ENCODE measurements at regions not wholly inside any gene's neighbourhood (a gene's known extent, or its start where the extent isn't known, plus 50 kb on each side); places are given as distances from the start of the nearest gene placed in this dataset.

- no peaks in the 10 kb centered on the region for H3K27me3 ChIP-seq (ENCODE audit: control insufficient read depth in 1 of 2, insufficient read depth in 2 of 2, low read length in 2 of 2)
Measured at GRCh38 chr5:124627815-124628595, 118.4 kb downstream of the ZNF608 start.

GRCh38 chr5:124626053-124626452 is 120.4 kb downstream of the ZNF608 start:
- H3K27ac ChIP-seq (ENCODE audit: low read depth in 2 of 2, low read length in 1 of 2), result no peak overlapping the region
- 88 to 92% methylated on average over 2 of the region's 2 CpGs for WGBS, 2 donors

More at GRCh38 chr5:124627815-124628595, 118.4 kb downstream of the ZNF608 start:
- no peaks in the 10 kb centered on the region for H3K9me3 ChIP-seq (ENCODE audit: control insufficient read depth in 2 of 2, insufficient read depth in 1 of 2, low read depth in 1 of 2, low read length in 1 of 2)
- no peaks in the 10 kb centered on the region for H3K4me1 ChIP-seq (ENCODE audit: control insufficient read depth in 2 of 2, insufficient read depth in 2 of 2, low read length in 1 of 2)
- 80 to 82% methylated on average over 17 of the region's 17 CpGs for WGBS, 2 donors
- H3K27ac ChIP-seq (ENCODE audit: low read depth in 2 of 2, low read length in 1 of 2), result no peak overlapping the region
- H3K4me3 ChIP-seq (ENCODE audit: low read depth in 1 of 2, low read length in 2 of 2), result no peak overlapping the region
- no peaks in the 10 kb centered on the region for H3K36me3 ChIP-seq (ENCODE audit: control insufficient read depth in 2 of 2, insufficient read depth in 2 of 2, low read length in 1 of 2)

DNA sequence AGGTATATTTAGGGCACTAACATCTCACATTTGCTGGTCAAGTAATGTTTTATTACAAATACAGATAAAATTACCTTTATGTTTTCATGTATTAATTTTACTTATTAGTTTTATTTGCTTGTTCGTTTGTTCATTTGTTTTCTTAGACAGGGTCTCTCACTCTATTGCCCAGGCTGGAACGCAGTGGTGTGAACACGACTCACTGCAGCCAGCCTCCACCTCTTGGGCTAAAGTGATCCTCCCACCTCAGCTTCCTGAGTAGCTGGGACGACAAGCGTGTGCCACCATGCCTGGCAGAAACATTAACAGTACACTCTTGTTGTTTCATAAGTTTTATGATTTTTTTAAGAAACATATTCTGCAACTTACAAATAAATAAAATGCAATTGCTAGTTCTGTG is 123.2 kb downstream of the ZNF608 start:
- H3K27ac ChIP-seq (ENCODE audit: low read depth in 2 of 2, low read length in 1 of 2), result no peak overlapping the region

More at GRCh38 chr5:124626053-124626452, 120.4 kb downstream of the ZNF608 start:
- Histone ChIP-seq H3K4me1 (ENCODE audit: control insufficient read depth in 2 of 2, insufficient read depth in 2 of 2, low read length in 1 of 2) (no peaks in the 10 kb centered on the region), H3K36me3 (ENCODE audit: control insufficient read depth in 2 of 2, insufficient read depth in 2 of 2, low read length in 1 of 2) (no peaks in the 10 kb centered on the region), H3K9me3 (ENCODE audit: control insufficient read depth in 2 of 2, insufficient read depth in 1 of 2, low read depth in 1 of 2, low read length in 1 of 2) (no peaks in the 10 kb centered on the region), H3K27me3 (ENCODE audit: control insufficient read depth in 1 of 2, insufficient read depth in 2 of 2, low read length in 2 of 2) (no peaks in the 10 kb centered on the region), H3K4me3 (ENCODE audit: low read depth in 1 of 2, low read length in 2 of 2) (no peak overlapping the region)

DNA sequence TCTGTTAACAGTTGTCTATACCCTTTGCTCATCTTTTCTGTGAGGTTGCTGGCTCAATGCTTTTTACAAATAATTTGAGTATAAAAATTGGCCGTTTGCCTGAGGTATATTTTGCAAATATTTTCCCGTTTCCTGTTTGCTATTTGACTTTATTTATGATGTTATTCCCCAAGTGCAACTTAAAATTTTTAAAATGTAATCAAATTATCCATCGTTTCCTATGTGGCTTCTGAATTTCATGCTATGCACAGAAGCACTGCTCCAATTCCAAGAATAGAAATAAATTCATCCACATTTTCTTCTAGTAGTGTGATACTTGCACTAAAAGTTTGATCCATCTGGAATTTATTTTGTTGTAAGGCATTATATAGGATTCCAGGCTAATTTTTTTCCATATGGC is 123.6 kb downstream of the ZNF608 start:
- WGBS, 2 donors, result 64 to 69% methylated on average over 3 of the region's 3 CpGs

More for the DNA sequence above, 123.2 kb downstream of the ZNF608 start:
- Histone ChIP-seq H3K36me3 (ENCODE audit: control insufficient read depth in 2 of 2, insufficient read depth in 2 of 2, low read length in 1 of 2) (no peaks in the 10 kb centered on the region), H3K9me3 (ENCODE audit: control insufficient read depth in 2 of 2, insufficient read depth in 1 of 2, low read depth in 1 of 2, low read length in 1 of 2) (no peaks in the 10 kb centered on the region), H3K27me3 (ENCODE audit: control insufficient read depth in 1 of 2, insufficient read depth in 2 of 2, low read length in 2 of 2) (no peaks in the 10 kb centered on the region), H3K4me1 (ENCODE audit: control insufficient read depth in 2 of 2, insufficient read depth in 2 of 2, low read length in 1 of 2) (no peaks in the 10 kb centered on the region), H3K4me3 (ENCODE audit: low read depth in 1 of 2, low read length in 2 of 2) (no peak overlapping the region)
- 76 to 87% methylated on average over 5 of the region's 5 CpGs for WGBS, 2 donors

GRCh38 chr5:124621279-124621678 is 125.2 kb downstream of the ZNF608 start:
- Histone ChIP-seq H3K36me3 (ENCODE audit: control insufficient read depth in 2 of 2, insufficient read depth in 2 of 2, low read length in 1 of 2) (no peaks in the 10 kb centered on the region), H3K4me3 (ENCODE audit: low read depth in 1 of 2, low read length in 2 of 2) (no peak overlapping the region)
- 79 to 85% methylated on average over 5 of the region's 5 CpGs for WGBS, 2 donors

More for the DNA sequence above, 123.6 kb downstream of the ZNF608 start:
- no peaks in the 10 kb centered on the region for H3K4me1 ChIP-seq (ENCODE audit: control insufficient read depth in 2 of 2, insufficient read depth in 2 of 2, low read length in 1 of 2)
- H3K36me3 ChIP-seq (ENCODE audit: control insufficient read depth in 2 of 2, insufficient read depth in 2 of 2, low read length in 1 of 2), result no peaks in the 10 kb centered on the region
- H3K27ac ChIP-seq (ENCODE audit: low read depth in 2 of 2, low read length in 1 of 2), result no peak overlapping the region
- no peak overlapping the region for H3K4me3 ChIP-seq (ENCODE audit: low read depth in 1 of 2, low read length in 2 of 2)
- no peaks in the 10 kb centered on the region for H3K9me3 ChIP-seq (ENCODE audit: control insufficient read depth in 2 of 2, insufficient read depth in 1 of 2, low read depth in 1 of 2, low read length in 1 of 2)
- H3K27me3 ChIP-seq (ENCODE audit: control insufficient read depth in 1 of 2, insufficient read depth in 2 of 2, low read length in 2 of 2), result no peaks in the 10 kb centered on the region

GRCh38 chr5:124620743-124621142 is 125.7 kb downstream of the ZNF608 start:
- no peak overlapping the region for H3K27ac ChIP-seq (ENCODE audit: low read depth in 2 of 2, low read length in 1 of 2)
- 93 to 95% methylated on average over 2 of the region's 2 CpGs for WGBS, 2 donors

More at GRCh38 chr5:124621279-124621678, 125.2 kb downstream of the ZNF608 start:
- no peaks in the 10 kb centered on the region for H3K27me3 ChIP-seq (ENCODE audit: control insufficient read depth in 1 of 2, insufficient read depth in 2 of 2, low read length in 2 of 2)
- H3K27ac ChIP-seq (ENCODE audit: low read depth in 2 of 2, low read length in 1 of 2), result no peak overlapping the region
- no peaks in the 10 kb centered on the region for H3K4me1 ChIP-seq (ENCODE audit: control insufficient read depth in 2 of 2, insufficient read depth in 2 of 2, low read length in 1 of 2)
- H3K9me3 ChIP-seq (ENCODE audit: control insufficient read depth in 2 of 2, insufficient read depth in 1 of 2, low read depth in 1 of 2, low read length in 1 of 2), result no peaks in the 10 kb centered on the region

GRCh38 chr5:124619121-124619520 is 127.3 kb downstream of the ZNF608 start:
- Histone ChIP-seq H3K4me1 (ENCODE audit: control insufficient read depth in 2 of 2, insufficient read depth in 2 of 2, low read length in 1 of 2) (no peaks in the 10 kb centered on the region), H3K27me3 (ENCODE audit: control insufficient read depth in 1 of 2, insufficient read depth in 2 of 2, low read length in 2 of 2) (no peaks in the 10 kb centered on the region), H3K36me3 (ENCODE audit: control insufficient read depth in 2 of 2, insufficient read depth in 2 of 2, low read length in 1 of 2) (no peaks in the 10 kb centered on the region), H3K4me3 (ENCODE audit: low read depth in 1 of 2, low read length in 2 of 2) (no peak overlapping the region), H3K27ac (ENCODE audit: low read depth in 2 of 2, low read length in 1 of 2) (no peak overlapping the region), H3K9me3 (ENCODE audit: control insufficient read depth in 2 of 2, insufficient read depth in 1 of 2, low read depth in 1 of 2, low read length in 1 of 2) (no peaks in the 10 kb centered on the region)
- 81 to 86% methylated on average over 4 of the region's 4 CpGs for WGBS, 2 donors

More at GRCh38 chr5:124620743-124621142, 125.7 kb downstream of the ZNF608 start:
- Histone ChIP-seq H3K36me3 (ENCODE audit: control insufficient read depth in 2 of 2, insufficient read depth in 2 of 2, low read length in 1 of 2) (no peaks in the 10 kb centered on the region), H3K9me3 (ENCODE audit: control insufficient read depth in 2 of 2, insufficient read depth in 1 of 2, low read depth in 1 of 2, low read length in 1 of 2) (no peaks in the 10 kb centered on the region), H3K27me3 (ENCODE audit: control insufficient read depth in 1 of 2, insufficient read depth in 2 of 2, low read length in 2 of 2) (no peaks in the 10 kb centered on the region), H3K4me1 (ENCODE audit: control insufficient read depth in 2 of 2, insufficient read depth in 2 of 2, low read length in 1 of 2) (no peaks in the 10 kb centered on the region), H3K4me3 (ENCODE audit: low read depth in 1 of 2, low read length in 2 of 2) (no peak overlapping the region)

- no peaks in the 10 kb centered on the region for H3K4me1 ChIP-seq (ENCODE audit: control insufficient read depth in 2 of 2, insufficient read depth in 2 of 2, low read length in 1 of 2)
- H3K27ac ChIP-seq (ENCODE audit: low read depth in 2 of 2, low read length in 1 of 2), result no peak overlapping the region
- no peak overlapping the region for H3K4me3 ChIP-seq (ENCODE audit: low read depth in 1 of 2, low read length in 2 of 2)
- H3K27me3 ChIP-seq (ENCODE audit: control insufficient read depth in 1 of 2, insufficient read depth in 2 of 2, low read length in 2 of 2), result no peaks in the 10 kb centered on the region
- H3K36me3 ChIP-seq (ENCODE audit: control insufficient read depth in 2 of 2, insufficient read depth in 2 of 2, low read length in 1 of 2), result no peaks in the 10 kb centered on the region
- no peaks in the 10 kb centered on the region for H3K9me3 ChIP-seq (ENCODE audit: control insufficient read depth in 2 of 2, insufficient read depth in 1 of 2, low read depth in 1 of 2, low read length in 1 of 2)
- WGBS, 2 donors, result 85 to 92% methylated on average over 1 of the region's 1 CpG
Measured at GRCh38 chr5:124617787-124618186, 128.7 kb downstream of the ZNF608 start.

DNA sequence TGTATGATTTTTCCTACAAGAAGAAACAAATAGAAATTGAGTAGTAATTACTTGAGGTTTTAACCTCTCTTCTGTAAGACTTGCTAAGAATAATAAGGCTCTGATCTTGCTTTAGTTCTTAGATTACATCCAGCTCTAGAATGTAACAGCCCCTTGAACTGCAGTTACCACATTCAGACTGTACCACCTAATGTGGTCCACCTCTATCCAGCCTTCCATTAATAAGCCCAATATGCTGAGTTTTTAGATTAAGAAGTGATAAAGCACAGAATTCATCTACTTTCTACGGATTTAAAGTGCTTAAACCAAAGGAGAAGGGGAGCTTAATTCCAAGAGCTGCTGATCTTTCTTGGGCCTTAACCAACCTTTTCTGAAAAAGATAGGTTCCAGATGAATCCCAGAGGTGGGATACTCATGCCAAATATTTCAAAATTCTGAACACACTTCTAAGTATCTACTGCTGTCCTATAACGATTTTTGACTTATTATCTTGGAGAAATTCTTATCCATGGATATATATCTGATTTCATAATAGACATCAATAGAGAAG is 131.5 kb downstream of the ZNF608 start:
- WGBS, 2 donors, result 80% methylated on average over 2 of the region's 2 CpGs
- Histone ChIP-seq H3K27me3 (ENCODE audit: control insufficient read depth in 1 of 2, insufficient read depth in 2 of 2, low read length in 2 of 2) (no peaks in the 10 kb centered on the region), H3K36me3 (ENCODE audit: control insufficient read depth in 2 of 2, insufficient read depth in 2 of 2, low read length in 1 of 2) (no peaks in the 10 kb centered on the region), H3K27ac (ENCODE audit: low read depth in 2 of 2, low read length in 1 of 2) (no peak overlapping the region), H3K4me1 (ENCODE audit: control insufficient read depth in 2 of 2, insufficient read depth in 2 of 2, low read length in 1 of 2) (no peaks in the 10 kb centered on the region), H3K9me3 (ENCODE audit: control insufficient read depth in 2 of 2, insufficient read depth in 1 of 2, low read depth in 1 of 2, low read length in 1 of 2) (no peaks in the 10 kb centered on the region), H3K4me3 (ENCODE audit: low read depth in 1 of 2, low read length in 2 of 2) (no peak overlapping the region)

GRCh38 chr5:124614105-124614504 is 132.3 kb downstream of the ZNF608 start:
- no peaks in the 10 kb centered on the region for H3K36me3 ChIP-seq (ENCODE audit: control insufficient read depth in 2 of 2, insufficient read depth in 2 of 2, low read length in 1 of 2)
- no peaks in the 10 kb centered on the region for H3K9me3 ChIP-seq (ENCODE audit: control insufficient read depth in 2 of 2, insufficient read depth in 1 of 2, low read depth in 1 of 2, low read length in 1 of 2)
- no peak overlapping the region for H3K4me3 ChIP-seq (ENCODE audit: low read depth in 1 of 2, low read length in 2 of 2)
- H3K27ac ChIP-seq (ENCODE audit: low read depth in 2 of 2, low read length in 1 of 2), result no peak overlapping the region
- no peaks in the 10 kb centered on the region for H3K4me1 ChIP-seq (ENCODE audit: control insufficient read depth in 2 of 2, insufficient read depth in 2 of 2, low read length in 1 of 2)
- no peaks in the 10 kb centered on the region for H3K27me3 ChIP-seq (ENCODE audit: control insufficient read depth in 1 of 2, insufficient read depth in 2 of 2, low read length in 2 of 2)
- whole genome bisulfite sequencing, 2 donors, result 55 to 64% methylated on average over 1 of the region's 1 CpG

Data from esophagus (tissue), 2 donors.